ENCODE measurements at regions not wholly inside any gene's neighbourhood (a gene's known extent, or its start where the extent isn't known, plus 50 kb on each side); places are given as distances from the start of the nearest gene placed in this dataset.

DNA sequence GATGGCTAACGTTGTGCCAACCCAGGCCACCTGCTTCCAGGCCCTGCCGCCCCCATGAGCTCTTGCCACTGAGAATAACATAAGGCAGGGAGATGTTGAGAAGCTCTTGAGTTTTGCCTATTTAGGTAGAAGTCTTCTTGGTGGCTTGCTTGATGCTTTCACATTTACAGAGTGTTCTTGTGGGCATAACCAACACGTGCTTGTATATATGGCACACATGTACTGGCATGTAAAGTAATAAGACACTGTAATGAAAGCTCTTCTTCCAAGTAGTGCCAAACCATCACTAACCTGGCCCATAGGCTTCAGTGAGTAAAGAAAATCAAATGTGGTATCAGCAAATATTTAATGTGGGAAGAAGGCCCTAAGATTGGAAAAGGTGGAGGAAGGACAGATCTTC, 146.9 kb upstream of the CITED2 start:
- TF ChIP-seq, protein P1, sequence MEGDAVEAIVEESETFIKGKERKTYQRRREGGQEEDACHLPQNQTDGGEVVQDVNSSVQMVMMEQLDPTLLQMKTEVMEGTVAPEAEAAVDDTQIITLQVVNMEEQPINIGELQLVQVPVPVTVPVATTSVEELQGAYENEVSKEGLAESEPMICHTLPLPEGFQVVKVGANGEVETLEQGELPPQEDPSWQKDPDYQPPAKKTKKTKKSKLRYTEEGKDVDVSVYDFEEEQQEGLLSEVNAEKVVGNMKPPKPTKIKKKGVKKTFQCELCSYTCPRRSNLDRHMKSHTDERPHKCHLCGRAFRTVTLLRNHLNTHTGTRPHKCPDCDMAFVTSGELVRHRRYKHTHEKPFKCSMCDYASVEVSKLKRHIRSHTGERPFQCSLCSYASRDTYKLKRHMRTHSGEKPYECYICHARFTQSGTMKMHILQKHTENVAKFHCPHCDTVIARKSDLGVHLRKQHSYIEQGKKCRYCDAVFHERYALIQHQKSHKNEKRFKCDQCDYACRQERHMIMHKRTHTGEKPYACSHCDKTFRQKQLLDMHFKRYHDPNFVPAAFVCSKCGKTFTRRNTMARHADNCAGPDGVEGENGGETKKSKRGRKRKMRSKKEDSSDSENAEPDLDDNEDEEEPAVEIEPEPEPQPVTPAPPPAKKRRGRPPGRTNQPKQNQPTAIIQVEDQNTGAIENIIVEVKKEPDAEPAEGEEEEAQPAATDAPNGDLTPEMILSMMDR (IDR thresholded peaks at IDR 0.05; ENCODE audit: insufficient read depth, low read depth, low read length), result no peak
- no peak for TF ChIP-seq EZH2 (IDR thresholded peaks at IDR 0.05; ENCODE audit: insufficient read depth, low read length)
